Cardiac fibroblast (primary cell): ENCODE measurements at regions not wholly inside any gene's neighbourhood (a gene's known extent, or its start where the extent isn't known, plus 50 kb on each side); places are given as distances from the start of the nearest gene placed in this dataset.
"Not testable (repeated sequence)": the region's sequence is repeated elsewhere in the genome, so short reads cannot be mapped to it uniquely, and the experiment has no call there.

Experiments
- DNase-seq, 2 donors: peaks; one replicate each; pipeline versions ENCODE4 v3.0.0 to v3.0.0-alpha.2; 2010; ENCODE audit warnings: low read depth in 2 of 2
- H3K4me3 ChIP-seq, 2 donors: replicated peaks in 1 of 2; 1 replicate in 1 of 2; 2 replicates in 1 of 2; pipeline ENCODE4 v1.5.1; 2011; ENCODE audit warnings: low read depth in 2 of 2, low read length in 2 of 2, mild to moderate bottlenecking in 2 of 2, moderate library complexity in 1 of 2
- TF ChIP-seq, protein P1 (sequence below): IDR thresholded peaks from one replicate; pipeline ENCODE4 v1.5.1; 2011; ENCODE audit warnings: low read depth, mild to moderate bottlenecking, low read length, inconsistent platforms

DNA sequence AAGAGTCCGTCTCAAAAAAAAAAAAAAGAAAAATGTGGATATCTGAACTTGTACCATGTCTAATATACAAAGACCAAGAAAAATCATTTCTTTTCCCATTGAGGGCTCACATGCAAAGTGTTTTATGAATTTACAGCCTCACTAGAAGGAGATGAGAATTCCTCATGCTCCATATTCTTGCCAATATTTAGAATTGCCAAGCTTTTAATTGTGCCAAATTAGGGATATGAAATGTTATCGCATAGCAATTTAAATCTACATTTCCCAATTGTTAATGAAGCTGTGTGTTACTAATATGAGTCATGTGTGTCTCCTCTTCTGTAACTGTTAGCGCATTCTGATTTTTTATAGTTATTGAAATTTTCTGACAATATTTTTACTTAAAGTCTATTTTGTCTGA is 63.0 kb upstream of the CRYM start:
- TF ChIP-seq, protein P1, sequence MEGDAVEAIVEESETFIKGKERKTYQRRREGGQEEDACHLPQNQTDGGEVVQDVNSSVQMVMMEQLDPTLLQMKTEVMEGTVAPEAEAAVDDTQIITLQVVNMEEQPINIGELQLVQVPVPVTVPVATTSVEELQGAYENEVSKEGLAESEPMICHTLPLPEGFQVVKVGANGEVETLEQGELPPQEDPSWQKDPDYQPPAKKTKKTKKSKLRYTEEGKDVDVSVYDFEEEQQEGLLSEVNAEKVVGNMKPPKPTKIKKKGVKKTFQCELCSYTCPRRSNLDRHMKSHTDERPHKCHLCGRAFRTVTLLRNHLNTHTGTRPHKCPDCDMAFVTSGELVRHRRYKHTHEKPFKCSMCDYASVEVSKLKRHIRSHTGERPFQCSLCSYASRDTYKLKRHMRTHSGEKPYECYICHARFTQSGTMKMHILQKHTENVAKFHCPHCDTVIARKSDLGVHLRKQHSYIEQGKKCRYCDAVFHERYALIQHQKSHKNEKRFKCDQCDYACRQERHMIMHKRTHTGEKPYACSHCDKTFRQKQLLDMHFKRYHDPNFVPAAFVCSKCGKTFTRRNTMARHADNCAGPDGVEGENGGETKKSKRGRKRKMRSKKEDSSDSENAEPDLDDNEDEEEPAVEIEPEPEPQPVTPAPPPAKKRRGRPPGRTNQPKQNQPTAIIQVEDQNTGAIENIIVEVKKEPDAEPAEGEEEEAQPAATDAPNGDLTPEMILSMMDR = no peak
- no peak for DNase-seq
- no peak overlapping the region for H3K4me3 ChIP-seq

DNA sequence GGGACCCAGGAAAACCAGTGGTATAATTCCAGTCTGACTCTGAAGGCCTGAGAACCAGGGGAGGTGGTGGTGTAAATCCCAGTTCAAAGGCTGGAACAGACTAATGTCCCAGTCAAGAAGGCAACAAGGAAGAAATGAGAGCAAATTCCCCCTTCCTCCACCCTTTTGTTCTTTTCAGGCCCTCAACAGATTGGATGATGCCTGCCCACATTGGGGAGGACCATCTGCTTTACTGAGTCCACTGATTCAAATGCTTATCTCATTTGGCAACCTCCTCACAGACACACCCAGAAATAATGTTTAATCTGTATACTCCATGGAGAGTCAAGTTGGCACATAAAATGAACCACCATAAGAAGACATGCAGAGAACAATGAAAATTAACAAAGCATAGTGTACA is 61.9 kb upstream of the CRYM start:
- peak in 1 of 2 donors; percentile 1 for DNase-seq
- no peak overlapping the region for H3K4me3 ChIP-seq
- TF ChIP-seq, protein P1 = no peak

DNA sequence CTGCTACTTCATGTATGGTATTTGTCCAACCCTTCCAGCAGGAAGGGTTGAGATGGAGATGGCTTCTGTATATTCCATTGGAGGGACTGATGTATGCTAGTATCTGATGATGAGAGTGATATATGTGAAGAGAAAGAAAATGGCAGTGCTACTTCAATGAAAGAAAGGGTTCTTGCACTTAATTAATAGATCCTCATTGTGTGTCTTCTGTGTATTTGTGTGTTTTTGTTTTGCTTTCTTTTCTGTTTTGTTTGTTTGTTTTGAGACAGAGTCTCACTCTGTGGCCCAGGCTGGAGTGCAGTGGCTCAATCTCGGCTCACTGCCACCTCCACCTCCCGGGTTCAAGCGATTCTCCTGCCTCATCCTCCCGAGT is 61.2 kb upstream of the CRYM start:
- H3K4me3 ChIP-seq = no peak overlapping the region
- DNase-seq = no peak
- TF ChIP-seq, protein P1 = no peak

- H3K4me3 ChIP-seq = no peak overlapping the region
- TF ChIP-seq, protein P1 = no peak
- no peak for DNase-seq
Measured at GRCh38 chr16:21338537-21339268, 60.6 kb upstream of the CRYM start.

DNA sequence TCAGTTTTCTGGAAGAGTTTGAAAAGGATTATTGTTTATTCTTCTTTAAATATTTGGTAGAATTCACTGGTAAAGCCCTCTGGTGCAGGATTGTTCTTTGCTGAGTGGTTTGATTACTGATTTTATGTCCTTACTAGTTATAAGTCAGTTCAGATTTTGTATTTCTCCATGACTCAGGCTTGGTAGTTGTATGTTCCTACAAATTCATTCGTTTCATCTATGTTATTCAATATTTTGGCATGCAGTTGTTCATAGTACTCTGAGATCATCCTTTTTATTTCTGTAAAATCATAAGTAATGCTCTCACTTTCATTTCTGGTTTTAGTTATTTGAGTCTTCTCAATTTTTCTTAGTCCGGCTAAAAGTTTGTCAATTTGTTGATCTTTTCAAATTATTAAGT is 58.1 kb upstream of the CRYM start:
- peak in 1 of 2 donors; percentile 52 for DNase-seq
- no peak overlapping the region for H3K4me3 ChIP-seq
- TF ChIP-seq, protein P1 = no peak

DNA sequence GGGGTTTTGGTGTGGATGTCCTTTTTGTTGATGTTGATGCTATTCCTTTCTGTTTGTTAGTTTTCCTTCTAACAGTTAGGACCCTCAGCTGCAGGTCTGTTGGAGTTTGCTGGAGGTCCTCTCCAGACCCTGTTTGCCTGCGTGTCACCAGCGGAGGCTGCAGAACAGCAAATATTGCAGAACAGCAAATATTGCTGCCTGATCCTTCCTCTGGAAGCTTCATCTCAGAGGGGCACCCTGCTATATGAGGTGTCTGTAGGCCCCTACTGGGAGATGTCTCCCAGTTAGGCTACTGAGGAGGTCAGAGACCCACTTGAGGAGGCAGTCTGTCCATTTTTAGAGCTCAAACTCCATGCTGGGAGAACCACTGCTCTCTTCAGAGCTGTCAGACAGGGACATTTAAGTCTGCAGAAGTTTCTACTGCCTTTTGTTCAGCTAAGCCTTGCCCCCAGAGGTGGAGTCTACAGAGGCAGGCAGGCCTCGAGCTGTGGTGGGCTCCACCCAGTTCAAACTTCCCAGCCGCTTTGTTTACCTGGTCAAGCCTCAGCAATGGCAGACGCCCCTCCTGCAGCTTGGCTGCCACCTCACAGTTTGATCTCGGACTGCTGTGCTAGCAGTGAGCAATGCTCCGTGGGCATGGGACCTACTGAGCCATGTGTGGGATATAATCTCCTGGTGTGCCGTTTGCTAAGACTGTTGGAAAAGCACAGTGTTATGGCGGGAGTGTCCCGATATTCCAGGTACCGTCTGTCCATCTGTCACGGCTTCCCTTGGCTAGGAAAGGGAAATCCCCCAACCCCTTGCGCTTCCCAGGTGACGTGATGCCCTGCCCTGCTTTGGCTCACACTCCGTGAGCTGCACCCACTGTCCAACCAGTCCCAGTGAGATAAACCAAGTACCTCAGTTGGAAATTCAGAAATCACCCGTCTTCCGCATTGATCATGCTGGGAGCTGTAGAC is 56.4 kb upstream of the CRYM start:
- not testable (repeated sequence) for H3K4me3 ChIP-seq, DNase-seq

DNA sequence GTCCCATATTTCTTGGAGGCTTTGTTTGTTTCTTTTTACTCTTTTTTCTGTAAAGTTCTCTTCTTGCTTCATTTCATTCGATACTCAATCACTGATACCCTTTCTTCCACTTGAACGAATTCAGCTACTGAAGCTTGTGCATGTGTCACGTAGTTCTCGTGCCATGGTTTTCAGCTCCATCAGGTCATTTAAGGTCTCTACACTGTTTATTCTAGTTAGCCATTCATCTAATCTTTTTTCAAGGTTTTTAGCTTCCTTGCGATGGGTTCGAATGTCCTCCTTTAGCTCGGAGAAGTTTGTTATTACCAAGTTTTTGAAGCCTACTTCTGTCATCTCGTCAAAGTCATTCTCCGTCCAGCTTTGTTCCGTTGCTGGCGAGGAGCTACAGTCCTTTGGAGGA is 55.6 kb upstream of the CRYM start:
- not testable (repeated sequence) for DNase-seq

More for the DNA sequence above, 55.6 kb upstream of the CRYM start:
- not testable (repeated sequence) for H3K4me3 ChIP-seq
